AG04449 (cell line): ENCODE measurements at regions not wholly inside any gene's neighbourhood (a gene's known extent, or its start where the extent isn't known, plus 50 kb on each side); places are given as distances from the start of the nearest gene placed in this dataset.

Source experiments
- CTCF ChIA-PET: fragments of 350-600 bp; formaldehyde crosslinking; extraction: SDS; loops from one replicate; lab custom pipeline; 2021; ENCODE audit warnings: antibody characterized with exemption; lab: Yijun Ruan, JAX
- POLR2A ChIA-PET: fragments of 400-600, 350-600 bp; formaldehyde crosslinking; extraction: SDS; loops from one replicate; lab custom pipeline; 2020; ENCODE audit warnings: antibody characterized with exemption, inconsistent platforms; lab: Yijun Ruan, JAX
- DNase-seq: peaks from one replicate; pipeline ENCODE4 v3.0.0-alpha.2; 2010; ENCODE audit warnings: low read depth, low spot score
- H3K4me3 ChIP-seq: 2 replicates; pipeline ENCODE4 v1.5.1; 2011; ENCODE audit warnings: low read depth, mild to moderate bottlenecking, control low read depth, low read length
- CTCF ChIP-seq: IDR thresholded peaks from one replicate; pipeline ENCODE4 v1.5.1; 2011; ENCODE audit warnings: mild to moderate bottlenecking, moderate library complexity, low read length, control low read depth, inconsistent platforms; ENCODE audit not compliant: insufficient read depth; ENCODE audit errors: missing control alignments

DNA sequence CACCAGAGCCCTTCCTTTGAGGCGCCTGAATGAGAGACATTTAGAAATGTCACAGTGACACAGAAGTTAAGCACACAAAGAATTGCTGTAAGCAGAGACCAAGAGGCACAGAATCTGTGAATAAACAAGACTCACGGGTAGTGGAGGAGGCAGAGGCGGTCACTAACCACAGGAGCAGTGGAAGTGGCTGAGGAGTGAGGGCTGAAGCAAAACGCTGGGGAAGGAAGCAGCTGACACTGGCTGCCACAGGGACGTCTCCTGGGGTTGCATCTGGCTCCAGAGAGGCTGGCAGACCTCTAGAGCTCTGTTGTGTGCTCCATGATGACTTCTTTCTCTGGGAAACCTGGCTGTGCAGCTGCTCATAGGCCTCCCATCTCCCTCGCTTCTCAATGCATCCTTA is 65.0 kb upstream of the SLC2A12 start:
- no peak overlapping the region for H3K4me3 ChIP-seq
- TF ChIP-seq CTCF: no peak
- DNase-seq: no peak
- POLR2A ChIA-PET: no interaction called here
- CTCF ChIA-PET: interaction anchor here (0.7 to 2.0 kb wide), 5 partner anchors 15 to 823 kb away, joined by 3 to 9 read pairs (median 4); no protein-coding TSS in a partner anchor

GRCh38 chr6:134115715-134116074 is 63.3 kb upstream of the SLC2A12 start:
- H3K4me3 ChIP-seq: no peak overlapping the region
- POLR2A ChIA-PET: no interaction called here
- DNase-seq: no peak
- TF ChIP-seq CTCF: no peak
- CTCF ChIA-PET: interaction anchor here (1.0 to 12.5 kb wide), 4 partner anchors 7 to 825 kb away, joined by 3 to 186 read pairs (median 7); no protein-coding TSS in a partner anchor

DNA sequence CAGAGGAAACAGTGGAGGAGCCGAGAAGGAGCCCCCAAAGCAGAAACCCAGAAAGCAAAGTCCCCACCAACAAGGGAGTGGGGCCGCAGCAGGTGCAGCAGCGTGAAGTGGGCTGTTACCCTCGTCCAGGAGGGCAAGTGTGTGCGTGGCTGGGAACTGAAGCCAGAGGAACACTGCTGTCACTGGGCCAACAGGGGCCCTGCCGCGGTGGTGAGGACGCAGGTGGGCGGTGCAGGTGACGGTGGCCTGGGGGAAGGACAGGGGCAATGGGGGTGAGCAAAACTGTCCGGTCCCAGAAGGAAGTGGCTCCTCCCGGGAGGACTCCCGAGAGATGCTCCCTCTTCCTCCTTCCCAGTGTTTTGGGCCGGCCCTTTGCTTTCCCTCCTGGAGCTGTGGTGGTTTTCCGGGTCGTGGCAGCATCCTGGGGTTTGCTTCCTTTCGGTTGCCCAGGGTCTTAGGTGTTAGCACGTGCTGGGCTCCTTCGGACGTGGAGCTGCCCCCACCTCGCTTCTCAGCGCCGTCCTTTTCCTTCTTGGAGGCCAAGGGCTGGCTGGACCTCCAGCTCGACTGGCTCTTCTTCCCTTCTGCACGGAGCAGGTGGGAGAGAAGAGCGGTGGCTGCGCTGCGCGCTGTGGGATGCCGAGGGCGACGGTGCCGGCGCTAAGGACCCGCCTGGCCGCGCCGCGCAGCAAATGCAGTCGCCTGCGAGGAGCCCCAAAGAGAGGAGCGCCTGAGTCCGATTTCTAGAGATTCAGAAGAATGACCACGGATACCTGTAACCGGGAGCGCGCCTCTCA is 62.7 kb upstream of the SLC2A12 start:
- DNase-seq: no peak
- CTCF ChIA-PET: interaction anchor here (0.6 to 12.5 kb wide), 7 partner anchors 7 to 826 kb away, joined by 3 to 186 read pairs (median 6); no protein-coding TSS in a partner anchor
- TF ChIP-seq CTCF: no peak
- POLR2A ChIA-PET: no interaction called here
- no peak overlapping the region for H3K4me3 ChIP-seq

DNA sequence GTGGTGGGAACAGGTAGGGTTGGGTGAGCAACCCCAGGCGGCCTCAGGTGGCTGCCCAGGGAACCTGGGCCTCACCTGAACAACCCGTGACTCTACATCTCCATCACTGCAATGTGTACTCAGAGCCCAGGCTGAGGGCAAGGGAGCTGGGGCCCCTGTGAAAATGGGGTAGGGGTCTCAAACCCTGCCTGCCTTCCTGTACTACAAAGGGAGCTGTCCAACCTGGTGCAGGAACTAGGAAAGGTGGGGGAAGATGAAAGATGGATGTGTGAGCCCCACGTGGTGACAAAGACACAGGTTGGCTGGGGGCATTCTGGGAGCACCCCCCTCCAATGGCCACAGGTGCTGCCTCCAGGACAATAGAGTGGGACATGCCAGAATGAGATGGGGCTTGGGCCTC is 62.1 kb upstream of the SLC2A12 start:
- no peak for DNase-seq
- ChIA-PET POLR2A (no interaction called here), CTCF (interaction anchor here (1.5 to 12.5 kb wide), 7 partner anchors 8 to 825 kb away, joined by 4 to 186 read pairs (median 36); no protein-coding TSS in a partner anchor)
- TF ChIP-seq CTCF: no peak
- no peak overlapping the region for H3K4me3 ChIP-seq

GRCh38 chr6:134111726-134112125 is 59.3 kb upstream of the SLC2A12 start:
- ChIA-PET CTCF (interaction anchor here (0.5 to 20.2 kb wide), 29 partner anchors 10 to 892 kb away, joined by 3 to 1249 read pairs (median 4); no protein-coding TSS in a partner anchor), POLR2A (no interaction called here)
- no peak for TF ChIP-seq CTCF
- no peak overlapping the region for H3K4me3 ChIP-seq
- no peak for DNase-seq

- CTCF ChIA-PET: interaction anchor here (0.5 to 20.2 kb wide), 29 partner anchors 10 to 892 kb away, joined by 3 to 1249 read pairs (median 4); no protein-coding TSS in a partner anchor
- DNase-seq: no peak
- POLR2A ChIA-PET: no interaction called here
- peak; percentile 69 for TF ChIP-seq CTCF
- H3K4me3 ChIP-seq: no peak overlapping the region
Observed at GRCh38 chr6:134111062-134111677, 58.7 kb upstream of the SLC2A12 start.
